Dermis blood vessel endothelial cell (primary cell): ENCODE measurements at regions not wholly inside any gene's neighbourhood (a gene's known extent, or its start where the extent isn't known, plus 50 kb on each side); places are given as distances from the start of the nearest gene placed in this dataset.

Experiments
- DNase-seq: peaks from one replicate; pipeline ENCODE4 v3.0.0; 2010

DNA sequence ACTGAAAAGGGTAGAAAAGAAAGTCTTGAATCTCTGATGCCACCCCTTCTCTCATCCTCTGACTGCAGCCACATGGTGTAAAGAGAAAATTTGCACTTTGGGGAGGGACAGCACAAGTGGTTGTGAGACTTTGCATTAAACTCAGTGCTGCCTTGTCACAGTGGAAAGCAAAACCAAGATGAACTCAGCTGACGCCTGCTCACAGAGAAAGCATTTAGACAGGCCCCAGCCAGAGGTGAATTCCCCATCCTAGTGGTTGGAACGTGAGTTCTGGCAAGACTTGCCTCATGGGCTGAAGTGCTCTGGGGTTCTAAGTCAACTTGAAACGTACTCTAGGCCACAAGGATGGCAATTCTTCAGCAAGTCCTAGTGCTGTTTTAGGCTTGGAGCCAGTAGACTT, 1101.4 kb downstream of the ADGRL3 start:
- DNase-seq: no peak

DNA sequence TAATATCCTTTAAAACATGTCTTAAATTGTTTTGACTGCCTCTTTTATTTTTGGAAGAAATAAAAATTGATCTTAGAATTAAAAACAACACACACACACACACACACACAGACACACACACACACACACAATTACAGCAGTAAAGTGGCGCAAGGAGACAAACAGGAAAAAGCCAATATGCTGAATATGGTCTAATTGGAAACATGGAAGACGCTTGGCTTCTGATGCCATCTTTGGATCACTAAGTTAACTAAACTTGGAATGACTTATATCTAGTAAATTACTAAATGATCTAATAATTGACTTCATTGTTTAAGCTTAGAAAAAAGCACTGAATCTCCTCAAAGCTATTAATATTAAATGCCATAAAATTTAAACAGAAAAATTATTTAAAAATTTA, 1093.4 kb downstream of the ADGRL3 start:
- DNase-seq: no peak

DNA sequence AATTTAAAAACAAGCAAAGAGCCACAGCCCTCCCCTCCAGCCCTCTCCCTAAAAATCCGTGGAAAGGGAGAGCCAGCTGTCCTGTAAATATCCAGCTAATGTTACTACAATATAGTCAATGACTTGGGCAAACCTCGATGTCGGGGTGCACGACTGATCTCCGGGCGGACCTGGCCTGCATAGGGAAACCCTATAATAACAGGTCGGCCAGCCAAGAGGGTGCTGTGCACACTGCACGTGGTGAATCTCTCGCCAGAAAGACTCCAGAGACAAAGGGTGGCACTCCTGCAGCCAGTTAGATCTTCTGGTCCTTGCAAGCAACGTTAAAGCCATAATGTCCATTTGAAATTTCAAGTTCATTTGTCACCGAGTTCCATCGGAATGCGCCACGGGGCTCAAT, 1092.8 kb downstream of the ADGRL3 start:
- no peak for DNase-seq

DNA sequence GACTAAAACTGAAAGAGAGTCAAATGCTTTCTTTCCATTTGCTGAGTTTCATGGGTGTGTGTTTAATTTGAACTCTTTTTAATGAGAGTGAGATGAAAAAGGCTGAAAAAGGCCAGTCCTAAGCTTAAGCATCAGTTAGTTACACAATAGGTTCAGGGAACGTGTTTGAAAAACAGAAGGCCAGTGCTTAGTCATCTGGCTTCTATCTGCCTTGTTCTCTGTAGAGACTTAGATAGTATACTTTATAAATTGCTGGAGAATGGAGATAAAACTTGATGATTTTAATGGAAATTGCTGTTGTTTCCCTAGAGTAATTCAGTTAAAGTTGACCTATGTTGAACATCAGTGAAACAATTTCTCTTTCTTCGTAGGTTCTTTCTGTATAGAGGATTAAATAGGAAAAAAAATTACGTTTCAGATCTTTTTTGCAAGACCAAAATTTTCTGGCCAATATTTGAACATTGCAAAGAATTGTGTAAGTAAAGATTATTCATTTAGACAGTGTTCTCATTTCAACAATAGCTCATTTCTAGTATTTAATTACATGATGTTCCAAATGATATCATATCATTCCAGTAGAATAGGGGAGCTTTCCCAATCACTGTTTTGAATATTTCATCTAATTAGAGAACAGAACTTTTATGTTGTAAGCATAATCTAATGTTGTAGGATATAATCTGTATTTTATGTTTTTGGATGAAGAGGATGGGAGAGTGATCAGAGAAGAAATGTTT, 1088.8 kb downstream of the ADGRL3 start:
- no peak for DNase-seq

DNA sequence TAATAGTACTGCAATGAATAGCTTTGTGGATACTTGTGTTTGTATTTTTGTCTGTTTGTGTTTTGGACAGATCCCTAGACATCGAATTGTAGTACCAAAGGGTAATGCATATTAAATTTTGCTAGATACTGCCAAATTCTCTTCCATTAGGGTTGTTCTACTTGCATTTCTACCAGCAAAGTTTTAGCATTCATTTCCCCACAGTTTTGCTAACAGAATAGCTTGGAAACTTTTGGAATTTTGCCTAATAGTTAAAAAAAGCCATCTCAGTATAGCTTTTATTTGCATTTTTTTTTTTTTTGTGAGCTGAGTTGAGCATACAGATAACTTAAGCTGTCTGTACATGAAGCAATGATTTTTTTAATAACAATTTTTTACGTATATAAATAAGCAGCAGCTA, 1084.9 kb downstream of the ADGRL3 start:
- no peak for DNase-seq

DNA sequence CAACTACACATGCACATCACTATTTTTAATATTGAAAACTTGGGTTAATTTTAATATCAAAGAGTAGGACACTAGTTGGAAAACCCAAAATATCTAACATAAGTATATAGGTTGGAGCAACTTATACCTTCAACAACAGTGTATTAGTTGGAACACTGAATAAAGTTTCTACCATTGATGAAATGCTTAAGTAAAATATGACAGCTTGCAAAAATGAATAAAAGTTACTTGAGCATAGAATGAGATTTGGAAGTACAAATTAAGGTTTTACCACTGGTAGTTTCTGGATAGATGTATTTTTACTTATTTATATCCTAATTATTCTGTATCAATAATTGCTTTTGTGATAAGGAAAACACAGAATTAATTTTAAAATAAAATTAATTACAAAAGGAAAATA, 1079.6 kb downstream of the ADGRL3 start:
- no peak for DNase-seq

DNA sequence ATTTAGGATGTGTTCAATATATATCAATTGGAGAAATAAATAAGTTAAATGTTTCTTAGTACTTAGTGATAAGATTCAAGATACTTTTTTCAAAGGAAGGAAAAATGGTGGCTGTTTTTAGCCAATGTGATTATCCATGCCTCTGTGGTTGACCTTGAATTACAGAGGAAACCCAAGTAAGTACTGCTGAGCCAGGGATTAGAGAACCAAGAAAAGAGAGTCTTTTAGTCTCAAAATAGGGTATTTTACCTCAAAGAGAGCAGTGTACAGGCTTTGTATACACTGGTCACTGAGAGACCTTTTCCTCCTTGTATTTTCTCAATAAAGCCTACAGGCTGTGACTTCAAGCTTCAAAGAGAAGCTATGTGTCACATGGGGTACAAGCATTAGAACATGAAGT, 1075.3 kb downstream of the ADGRL3 start:
- no peak for DNase-seq

DNA sequence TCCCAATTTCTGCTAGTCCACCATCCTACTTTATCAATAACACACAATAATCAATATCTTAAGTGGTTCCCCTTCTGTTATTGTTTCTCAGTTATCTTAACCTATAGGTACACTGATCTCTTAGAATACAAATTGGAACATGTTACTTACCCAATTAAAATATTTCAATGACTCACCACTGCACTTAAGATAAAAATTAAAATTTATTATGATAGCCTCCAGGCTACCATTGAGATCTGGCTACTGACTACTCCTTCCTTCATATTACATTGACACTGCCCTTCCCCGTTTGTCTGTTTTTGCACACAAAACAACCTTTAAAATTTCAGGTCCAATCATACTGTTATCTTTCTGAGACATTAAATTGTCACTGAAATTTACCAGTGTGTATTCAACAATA, 1074.7 kb downstream of the ADGRL3 start:
- DNase-seq: no peak

DNA sequence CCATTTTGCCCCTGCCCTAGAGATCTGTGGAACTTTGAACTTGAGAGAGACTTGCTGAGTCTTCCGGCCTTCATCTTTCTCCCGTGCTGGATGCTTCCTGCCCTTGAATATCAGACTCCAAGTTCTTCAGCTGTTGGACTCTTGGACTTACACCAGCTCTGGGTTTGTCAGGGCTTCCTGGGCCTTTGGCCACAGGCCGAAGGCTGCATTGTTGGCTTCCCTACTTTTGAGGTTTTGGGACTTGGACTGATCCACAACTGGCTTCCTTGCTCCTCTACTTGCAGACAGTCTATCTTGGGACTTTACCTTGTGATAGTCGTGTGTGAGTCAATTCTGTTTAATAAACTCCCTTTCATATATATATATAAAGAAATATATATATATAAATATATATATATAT, 1071.0 kb downstream of the ADGRL3 start:
- DNase-seq: no peak

DNA sequence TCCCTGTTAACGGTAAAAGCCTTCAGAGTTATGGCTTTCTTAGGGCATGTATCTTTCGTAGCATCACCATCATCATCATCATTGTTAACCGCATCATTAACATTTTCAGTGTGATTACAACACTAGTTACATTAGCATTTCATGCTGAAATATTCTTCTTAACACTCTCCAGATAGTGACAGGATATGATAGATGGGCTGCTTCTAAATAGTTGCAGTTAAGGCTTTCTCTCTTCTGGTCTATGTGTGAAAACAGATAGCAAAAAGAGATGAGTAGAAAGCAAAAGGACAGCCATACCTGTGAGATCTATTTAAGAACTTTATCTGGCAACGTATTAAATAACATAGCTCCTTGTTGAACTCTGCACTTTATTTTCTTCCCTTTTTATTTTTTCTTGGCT, 1069.8 kb downstream of the ADGRL3 start:
- no peak for DNase-seq

DNA sequence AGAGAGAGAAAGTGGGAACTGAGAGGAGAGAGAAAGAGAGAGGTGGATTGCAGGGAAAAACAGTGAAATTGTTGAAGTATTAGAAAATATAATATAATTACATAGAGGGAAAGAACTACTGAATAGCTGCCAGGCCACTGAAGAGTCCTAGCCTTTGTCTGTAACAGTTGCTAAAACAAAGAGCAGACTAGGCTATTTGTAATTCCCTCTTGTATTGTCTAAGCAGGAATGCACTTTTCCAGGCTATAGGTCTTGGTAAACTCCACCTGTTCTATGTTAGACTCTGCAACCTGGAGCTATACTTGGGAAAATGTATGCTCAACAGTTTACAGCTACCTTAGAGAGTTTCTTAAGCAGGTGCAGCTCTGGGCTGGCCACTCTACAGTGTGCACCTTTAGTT, 1063.3 kb downstream of the ADGRL3 start:
- no peak for DNase-seq

DNA sequence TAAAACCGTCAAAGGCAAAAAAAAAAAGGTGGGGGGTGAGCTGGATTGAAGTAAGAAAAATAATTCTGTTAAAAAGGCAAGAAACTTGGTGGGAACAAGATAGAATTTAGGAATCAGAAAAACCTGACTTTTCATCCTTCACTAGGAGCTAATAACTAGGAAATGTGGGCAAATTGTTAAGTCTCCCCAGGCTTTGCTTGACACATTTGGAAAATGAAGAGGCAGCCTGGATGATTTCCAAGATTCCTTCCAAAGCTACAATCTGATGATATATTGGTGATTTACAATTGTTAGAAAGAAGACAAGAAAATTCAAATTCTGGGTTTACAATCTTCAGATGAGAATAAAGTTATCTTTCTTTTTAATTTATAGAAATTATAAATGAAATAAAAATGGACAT, 1062.5 kb downstream of the ADGRL3 start:
- no peak for DNase-seq

DNA sequence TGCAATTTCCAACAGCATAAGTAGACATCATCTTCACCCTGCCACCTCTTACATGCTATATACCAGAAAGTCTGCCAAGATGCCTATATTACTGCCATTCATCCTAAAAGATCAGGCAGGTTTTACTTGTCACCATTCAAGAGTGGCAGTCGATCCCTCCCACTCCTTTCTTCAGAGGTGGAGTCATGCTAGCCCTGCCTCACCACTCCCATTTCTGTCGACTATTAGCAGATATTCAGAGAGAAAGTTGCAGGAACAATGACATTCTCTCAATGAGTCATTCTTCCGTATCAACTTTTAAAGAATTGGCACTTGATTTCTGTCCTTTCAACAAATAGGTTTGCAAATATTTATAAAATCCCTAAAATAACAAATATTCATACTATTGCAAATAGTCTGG, 1060.1 kb downstream of the ADGRL3 start:
- DNase-seq: no peak

DNA sequence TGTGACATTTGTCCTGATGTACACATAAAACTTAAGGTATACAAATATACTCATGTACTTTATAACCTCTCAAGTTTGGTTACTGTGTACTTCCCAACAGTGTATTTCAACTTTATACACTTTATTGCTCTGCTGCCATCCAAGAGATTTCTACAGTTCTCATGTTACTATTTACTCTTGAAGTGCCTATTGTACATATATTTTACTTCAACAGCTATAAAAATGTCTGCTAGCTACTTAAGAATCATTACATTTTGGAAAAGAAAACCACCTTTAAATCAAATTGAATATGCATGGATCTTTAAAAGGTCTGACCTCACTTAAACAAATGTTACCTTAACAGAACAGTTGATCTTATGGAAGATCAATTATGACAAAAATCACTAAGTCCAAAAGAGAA, 1056.4 kb downstream of the ADGRL3 start:
- no peak for DNase-seq

DNA sequence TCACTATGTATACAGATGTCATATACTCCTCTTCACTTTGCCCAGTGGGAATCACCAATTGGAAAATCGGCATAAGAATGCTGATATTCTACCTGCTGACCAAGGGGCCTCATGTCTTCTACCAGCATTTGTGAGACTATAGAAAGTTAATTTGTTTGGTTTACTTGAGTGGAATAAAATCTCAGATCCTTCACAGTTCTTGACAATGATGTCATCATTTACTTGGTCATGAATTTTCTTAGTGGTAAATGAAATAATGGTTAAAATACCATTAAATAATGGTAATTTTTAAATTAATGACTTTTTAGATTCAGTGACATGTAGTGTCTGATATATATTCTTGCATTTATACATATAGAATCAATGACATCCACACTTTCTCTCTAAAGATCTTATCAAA, 1052.6 kb downstream of the ADGRL3 start:
- no peak for DNase-seq

DNA sequence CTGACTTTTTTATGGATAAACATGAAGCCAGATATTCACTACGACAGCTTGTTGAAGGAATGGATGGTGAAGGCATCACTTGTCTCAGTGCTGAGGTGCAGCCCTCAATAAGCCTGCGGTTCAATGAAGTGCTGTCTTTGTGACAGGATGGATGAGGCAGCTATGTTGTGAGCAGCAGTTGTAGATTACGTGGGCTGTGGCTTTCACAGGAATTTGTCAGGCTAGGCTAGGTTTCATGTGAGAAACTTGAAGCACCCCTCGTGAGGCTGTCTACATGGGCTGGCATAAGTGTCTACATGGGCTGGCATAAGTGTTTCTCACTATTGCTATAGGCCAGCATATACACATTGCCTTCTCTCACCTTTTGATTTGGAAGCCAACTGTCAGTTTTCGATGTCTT, 1050.0 kb downstream of the ADGRL3 start:
- no peak for DNase-seq

DNA sequence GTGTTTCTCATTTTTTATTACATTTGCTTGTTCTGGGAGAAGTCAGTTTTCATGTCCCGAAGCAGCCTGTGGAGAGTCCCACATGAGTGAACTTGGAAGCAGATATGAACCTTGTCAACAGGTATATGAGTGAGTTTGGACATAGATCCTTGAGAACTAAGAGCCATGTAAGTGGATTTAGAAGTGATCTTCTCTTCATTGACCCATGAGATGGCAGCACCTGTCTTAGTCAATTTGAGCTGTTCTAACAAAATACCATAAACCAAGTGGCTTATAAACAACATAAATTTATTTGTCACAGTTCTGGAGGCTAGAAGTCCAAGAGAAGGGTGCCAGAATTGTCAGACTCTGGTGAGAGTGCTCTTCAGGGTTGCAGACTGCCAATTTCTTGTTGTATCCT, 1043.8 kb downstream of the ADGRL3 start:
- no peak for DNase-seq

DNA sequence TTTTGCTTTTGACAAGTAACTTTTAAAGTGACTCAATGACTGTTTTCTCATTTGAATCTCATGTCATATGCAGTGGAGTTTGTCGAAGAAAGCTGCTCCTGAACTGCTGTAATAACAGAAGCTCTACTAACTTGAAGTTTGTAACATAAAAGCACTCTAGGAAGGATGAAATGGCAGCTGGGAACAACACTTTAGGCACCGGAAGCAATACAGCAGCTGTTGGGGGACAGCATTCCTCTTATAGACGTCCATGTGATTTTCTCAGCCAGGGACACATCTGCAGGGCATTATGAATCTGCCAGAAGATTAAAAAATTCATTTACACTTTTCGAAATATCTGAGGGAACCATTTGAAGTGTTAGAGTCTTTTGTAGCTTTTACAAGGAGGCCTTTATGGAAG, 1035.8 kb downstream of the ADGRL3 start:
- DNase-seq: no peak

DNA sequence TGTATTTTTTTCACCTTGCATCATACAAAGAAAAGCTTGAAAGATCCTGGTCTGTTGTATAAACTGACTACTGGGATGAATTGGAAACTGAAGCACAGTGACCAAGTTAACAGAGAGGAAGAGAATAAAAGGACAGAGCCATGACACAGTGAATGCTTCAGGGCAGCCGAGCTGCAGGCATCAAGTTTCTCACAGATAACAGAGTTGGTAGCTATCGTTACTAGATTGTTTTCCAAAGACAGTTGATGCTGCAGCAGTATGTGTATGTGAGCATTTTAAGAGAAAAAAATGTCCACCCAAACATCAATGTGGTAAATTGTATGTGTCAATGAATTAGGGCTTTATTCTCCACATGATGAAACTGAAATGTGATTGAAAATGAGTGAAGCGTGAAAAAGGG, 1032.7 kb downstream of the ADGRL3 start:
- no peak for DNase-seq

DNA sequence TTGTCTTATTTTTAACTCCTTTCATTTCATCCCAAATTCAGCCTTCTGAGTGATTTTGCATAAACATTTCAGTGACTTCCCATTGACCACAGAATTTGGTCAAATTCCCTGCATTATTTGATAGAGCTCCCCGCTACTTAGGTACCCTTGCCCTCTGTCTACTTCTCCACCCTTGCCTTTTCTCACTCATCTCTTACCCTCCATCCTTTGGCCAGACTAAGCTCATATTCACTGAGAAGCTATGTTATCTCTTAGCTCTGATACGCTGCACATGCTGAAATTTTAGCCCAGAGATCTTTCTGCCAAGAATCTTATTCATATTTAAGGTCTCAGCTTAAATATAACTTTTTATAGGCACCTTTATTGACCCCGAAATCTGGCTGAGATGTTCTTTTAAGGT, 1031.9 kb downstream of the ADGRL3 start:
- no peak for DNase-seq

DNA sequence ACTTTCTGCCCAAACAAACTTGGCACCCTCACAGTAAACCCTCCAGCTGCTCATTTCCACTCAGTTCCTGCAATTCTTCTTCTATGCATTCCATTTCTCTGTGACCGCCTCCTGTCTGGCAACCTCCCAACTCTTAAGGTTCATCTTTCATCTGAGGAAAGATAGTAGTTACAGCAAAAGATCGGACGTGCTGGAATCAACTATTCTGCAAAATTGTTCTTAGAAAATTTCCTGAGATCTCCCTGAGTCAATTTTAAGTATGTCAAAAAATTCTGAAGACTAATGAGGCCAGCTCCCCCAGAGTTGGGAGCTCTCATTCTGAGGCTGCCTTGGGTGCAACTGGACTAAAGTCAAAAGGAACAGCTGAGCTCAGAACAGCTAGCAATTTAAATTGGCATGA, 1026.0 kb downstream of the ADGRL3 start:
- DNase-seq: no peak

DNA sequence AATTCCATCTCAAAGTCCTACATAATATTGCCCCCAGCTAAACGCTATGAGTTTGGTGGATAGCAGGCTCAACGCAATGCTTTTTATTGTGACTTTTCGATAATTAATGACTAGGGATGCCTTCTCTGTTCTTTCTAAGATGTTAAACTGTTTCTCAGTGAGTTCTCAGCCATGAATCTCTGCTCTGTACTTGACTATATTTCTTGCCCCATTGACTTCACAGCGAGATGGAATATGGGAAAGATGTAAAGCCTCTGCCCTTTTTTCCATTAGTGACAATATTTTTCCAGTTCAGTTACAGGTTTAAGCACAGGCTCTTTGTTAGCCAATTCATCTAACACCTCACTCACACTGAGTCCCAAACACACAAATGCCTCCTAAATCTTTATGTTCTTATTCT, 1022.0 kb downstream of the ADGRL3 start:
- no peak for DNase-seq

DNA sequence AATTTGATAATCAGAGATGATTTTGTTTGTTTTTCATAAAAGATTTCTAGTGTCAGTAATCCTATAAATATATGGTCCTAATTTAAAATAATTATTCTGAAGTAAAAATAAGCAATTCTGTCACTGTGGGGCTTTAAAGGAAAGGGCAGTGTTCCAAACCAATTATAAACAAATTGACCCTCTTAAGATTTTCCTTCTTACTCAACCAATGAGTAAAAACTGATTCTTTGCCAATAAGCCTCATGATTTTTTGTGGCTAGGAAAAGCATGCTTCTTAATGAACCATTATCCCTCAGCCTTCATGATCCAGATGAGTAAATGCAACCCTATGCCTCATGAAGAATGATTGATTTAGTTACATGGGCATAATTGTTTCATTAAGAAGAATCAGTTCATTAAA, 1010.4 kb downstream of the ADGRL3 start:
- DNase-seq: no peak

DNA sequence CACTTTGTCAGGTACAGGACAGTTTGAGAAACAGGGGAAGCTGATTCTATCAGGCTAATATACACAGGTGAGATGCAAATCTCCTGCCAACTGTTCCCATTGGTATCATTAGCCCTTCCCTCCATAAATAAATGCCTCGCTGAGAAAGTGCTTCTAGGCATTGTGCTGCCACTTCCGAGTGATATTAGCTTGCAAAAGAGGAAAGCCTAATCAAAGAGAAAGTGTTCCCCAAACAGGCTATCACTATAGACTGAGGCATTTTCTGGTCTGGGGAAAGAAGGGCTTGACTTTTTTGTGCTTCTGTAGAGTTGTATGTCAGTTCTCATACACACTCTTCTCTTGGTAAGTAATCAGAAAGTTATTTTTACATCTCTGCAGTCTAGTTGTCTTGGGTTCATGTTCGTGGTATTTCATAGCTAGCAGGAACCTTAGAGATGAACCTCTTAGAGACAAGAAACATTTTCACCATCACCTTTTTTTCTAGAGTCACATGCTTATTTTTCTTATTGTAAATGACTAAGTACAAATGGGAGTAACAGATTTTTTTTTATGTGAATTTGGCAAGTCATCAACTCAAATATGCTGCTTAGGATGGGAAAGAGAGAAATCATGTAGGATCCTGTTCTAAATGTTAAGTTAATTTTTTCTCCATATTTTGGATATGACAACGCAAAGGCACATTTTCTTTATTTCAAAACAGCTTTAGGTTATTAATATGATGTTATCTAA, 1009.8 kb downstream of the ADGRL3 start:
- no peak for DNase-seq

DNA sequence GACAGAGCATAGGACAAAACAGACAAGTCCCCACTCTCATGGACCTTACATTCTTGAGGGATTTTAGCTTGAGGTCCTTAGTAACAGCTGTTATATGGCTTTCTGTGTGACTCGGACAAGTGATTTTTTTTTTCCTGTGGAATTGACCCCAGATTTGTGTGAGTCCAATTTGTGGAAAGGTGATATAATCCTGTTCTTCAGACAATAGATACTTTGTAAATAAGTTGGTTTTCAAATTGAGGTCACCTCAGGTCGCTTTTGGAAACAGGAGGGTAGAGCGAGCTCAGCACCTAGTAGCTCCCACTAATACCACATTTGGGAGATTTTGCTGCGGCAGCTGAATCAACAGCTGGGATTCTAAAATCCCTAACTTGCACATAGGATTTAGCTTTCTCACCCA, 1008.8 kb downstream of the ADGRL3 start:
- DNase-seq: no peak
